D341Med (cell line): ENCODE measurements at regions not wholly inside any gene's neighbourhood (a gene's known extent, or its start where the extent isn't known, plus 50 kb on each side); places are given as distances from the start of the nearest gene placed in this dataset.
"Not testable (repeated sequence)": the region's sequence is repeated elsewhere in the genome, so short reads cannot be mapped to it uniquely, and the experiment has no call there.

Experiments
- DNase-seq: peaks from one replicate; pipeline ENCODE4 v3.0.0; 2012; ENCODE audit warnings: low spot score

GRCh38 chr17:71639865-71640264 is 481.0 kb upstream of the SOX9 start:
- no peak for DNase-seq

DNA sequence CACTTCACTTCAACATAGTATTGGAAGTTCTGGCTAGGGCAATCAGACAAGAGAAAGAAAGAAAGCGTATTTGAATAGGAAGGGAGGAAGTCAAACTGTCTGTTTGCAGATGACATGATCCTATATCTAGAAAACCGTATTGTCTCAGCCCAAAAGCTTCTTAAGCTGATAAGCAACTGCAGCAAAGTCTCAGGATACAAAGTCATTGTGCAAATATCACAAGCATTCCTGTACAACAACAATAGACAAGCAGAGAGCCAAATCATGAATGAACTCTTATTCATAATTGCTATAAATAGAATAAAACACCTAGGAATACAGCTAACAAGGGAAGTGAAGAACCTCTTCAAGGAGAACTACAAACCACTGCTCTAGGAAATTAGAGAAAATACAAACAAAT is 473.9 kb upstream of the SOX9 start:
- not testable (repeated sequence) for DNase-seq

DNA sequence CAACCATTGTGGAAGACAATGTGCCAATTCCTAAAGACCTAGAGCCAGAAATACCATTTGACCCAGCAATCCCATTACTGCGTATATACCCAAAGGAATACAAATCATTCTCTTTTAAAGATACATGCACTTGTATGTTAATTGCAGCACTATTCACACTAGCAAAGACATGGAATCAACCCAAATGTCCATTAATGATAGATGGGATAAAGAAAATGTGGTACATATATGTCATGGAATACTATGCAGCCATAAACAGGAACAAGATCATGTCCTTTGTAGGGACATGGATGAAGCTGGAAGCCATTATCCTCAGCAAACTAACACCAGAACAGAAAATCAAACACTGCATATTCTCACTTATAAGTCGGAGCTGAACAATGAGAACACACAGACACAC is 472.5 kb upstream of the SOX9 start:
- not testable (repeated sequence) for DNase-seq

GRCh38 chr17:71649941-71650350 is 470.9 kb upstream of the SOX9 start:
- no peak for DNase-seq

DNA sequence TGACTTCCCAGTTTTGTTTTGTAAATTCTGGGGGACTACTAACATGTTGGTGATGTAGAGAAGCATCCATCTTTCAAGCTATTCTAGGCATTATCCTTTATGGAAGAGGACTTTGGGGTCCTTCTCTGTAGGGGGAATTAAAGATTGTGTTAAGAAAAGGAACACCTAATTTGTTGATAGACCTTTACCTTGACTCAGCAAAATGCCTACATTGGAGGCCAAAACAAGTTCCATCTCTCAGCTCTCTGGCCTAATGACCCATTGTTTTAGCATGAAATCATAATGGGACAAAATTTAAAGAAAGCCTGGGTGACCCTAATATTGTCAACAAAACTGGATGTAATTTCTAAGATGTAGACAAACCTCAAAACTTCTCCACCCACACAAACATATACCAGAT is 465.3 kb upstream of the SOX9 start:
- no peak for DNase-seq

DNA sequence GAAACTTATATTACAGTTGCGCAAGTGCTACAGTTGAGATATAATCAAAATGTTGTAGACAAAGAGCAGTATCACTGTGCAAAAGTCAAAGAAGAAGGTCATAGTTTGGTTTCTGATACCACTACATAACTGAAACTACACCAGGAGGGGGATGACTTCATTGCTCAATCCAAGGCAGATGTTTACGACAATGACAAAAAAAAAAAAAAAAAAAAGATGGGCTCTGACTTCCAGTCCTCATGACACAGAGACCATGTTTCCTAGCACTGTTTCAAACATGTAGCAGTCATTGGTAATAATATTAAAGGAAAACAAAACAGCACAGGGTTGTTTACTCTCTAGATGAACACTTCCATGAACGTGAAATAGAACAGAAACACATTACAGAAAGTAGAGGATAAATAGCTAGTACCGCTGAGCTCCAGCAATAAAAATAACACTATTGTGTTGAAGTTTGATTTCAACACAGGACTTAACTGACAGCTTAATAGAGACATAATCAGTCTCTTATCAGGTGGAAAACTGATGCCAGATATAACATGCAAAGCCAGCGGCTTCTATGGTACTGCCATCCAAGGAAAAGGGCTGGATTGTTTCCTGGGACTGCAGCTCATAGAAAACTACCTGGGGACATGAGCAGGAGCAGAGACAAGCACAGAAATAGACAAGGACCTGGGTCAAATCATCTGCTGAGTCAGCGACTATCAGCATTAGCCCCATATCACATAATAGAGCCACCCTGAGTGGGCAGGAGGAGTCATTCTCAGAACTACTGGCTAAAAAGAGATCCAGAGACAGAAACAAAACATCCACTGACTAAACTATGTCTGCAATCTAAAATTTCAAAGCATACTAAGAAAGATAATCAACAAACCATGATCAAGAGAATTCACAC is 463.6 kb upstream of the SOX9 start:
- DNase-seq = no peak

DNA sequence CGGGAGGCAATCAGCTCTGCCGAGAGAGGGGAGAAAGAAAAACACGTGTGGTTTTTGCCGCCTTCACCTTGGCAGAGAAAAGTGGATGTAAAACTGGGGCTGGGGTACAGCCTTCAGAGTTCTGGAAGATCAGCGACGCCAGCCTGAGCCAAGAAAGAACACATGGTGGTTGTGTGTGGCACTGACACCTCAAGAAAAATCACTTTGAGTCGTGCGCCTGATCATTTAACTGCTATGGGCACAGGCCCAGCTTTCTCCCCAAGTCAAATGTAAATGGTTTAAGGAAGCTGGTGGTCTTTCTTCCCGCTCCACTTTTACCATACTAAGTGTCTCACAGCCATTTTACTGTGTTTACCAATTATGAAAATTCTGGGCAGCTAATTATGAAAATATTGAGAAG is 461.8 kb upstream of the SOX9 start:
- DNase-seq = no peak

DNA sequence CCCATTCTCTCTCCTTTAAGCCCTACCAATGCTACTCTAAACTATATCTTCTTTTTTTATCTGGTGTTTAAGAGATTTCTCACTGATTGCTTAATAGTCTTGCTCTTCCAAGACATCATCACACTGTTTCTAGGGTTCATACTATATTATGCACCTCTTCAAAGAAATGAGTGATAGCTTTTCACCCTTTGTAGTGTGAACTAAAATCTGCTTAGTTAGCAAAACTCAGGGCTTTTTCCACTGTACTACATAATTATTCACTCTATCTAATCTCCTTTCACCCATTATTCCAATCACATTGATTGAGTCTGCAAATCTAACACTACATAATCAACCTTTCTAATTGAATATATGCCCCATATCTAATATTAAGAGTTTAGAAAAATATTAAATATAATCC is 456.0 kb upstream of the SOX9 start:
- DNase-seq = no peak

DNA sequence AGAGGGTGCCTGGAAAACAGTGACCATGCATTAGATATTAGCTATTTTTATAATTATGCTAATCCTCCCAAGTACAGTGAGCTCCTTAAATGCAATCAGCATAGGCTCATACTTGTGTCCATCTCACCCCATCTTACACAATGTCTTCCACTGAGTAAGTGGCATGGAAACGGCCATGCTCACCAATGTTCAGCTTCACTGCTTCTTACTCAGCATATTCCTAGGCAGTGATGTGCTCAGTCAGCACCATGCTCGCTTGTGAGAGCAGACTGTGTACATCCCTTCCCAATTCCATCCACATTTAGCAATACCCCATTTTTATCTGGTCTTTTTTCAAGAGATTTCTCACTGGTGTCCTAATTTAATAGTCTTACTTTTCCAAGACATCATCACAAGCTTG is 454.8 kb upstream of the SOX9 start:
- no peak for DNase-seq

GRCh38 chr17:71667661-71668060 is 453.2 kb upstream of the SOX9 start:
- DNase-seq = no peak

GRCh38 chr17:71668807-71669206 is 452.0 kb upstream of the SOX9 start:
- DNase-seq = no peak

- DNase-seq = no peak
Observed at GRCh38 chr17:71677439-71677838, 443.4 kb upstream of the SOX9 start.

- no peak for DNase-seq
Observed at GRCh38 chr17:71679832-71680231, 441.0 kb upstream of the SOX9 start.

GRCh38 chr17:71681427-71682173 is 439.2 kb upstream of the SOX9 start:
- no peak for DNase-seq

- DNase-seq = no peak
Observed at GRCh38 chr17:71682174-71682494, 438.7 kb upstream of the SOX9 start.

DNA sequence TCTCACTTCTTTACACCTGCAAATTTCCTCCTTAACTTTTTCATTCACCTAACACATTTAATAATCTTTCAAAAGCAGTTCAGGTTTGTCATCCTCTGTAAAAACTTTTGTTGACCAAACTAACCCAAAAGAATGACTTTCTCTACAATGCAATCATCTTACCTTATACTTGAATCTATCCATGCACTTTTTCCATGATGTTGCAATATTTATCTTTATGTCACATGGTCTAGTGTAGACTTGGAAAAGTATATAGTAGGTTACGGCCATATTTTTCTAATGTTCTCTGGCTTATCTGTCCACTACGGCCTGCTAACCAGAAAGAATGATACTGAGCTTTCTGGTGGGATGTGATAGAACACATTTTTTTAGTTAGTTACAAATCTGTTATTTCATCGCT is 431.0 kb upstream of the SOX9 start:
- no peak for DNase-seq

DNA sequence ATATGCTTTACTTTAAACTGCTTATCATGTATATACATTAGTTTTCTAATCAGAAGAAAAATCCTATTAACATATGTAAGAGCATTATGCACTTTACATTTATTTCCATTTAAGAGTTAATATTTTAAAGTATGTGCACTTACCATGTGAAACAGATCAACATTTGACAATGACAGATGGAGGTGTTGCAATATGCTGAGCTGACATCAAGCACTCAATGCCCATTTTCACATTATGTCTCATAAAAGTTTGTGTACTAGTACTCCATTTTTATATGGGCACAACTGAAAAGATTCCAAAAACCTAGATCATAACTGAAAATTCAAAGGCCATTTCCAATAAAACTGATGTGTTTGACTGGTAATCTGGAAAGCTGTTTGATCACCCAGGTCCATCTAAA is 420.9 kb upstream of the SOX9 start:
- DNase-seq = no peak

GRCh38 chr17:71703701-71704100 is 417.1 kb upstream of the SOX9 start:
- no peak for DNase-seq

DNA sequence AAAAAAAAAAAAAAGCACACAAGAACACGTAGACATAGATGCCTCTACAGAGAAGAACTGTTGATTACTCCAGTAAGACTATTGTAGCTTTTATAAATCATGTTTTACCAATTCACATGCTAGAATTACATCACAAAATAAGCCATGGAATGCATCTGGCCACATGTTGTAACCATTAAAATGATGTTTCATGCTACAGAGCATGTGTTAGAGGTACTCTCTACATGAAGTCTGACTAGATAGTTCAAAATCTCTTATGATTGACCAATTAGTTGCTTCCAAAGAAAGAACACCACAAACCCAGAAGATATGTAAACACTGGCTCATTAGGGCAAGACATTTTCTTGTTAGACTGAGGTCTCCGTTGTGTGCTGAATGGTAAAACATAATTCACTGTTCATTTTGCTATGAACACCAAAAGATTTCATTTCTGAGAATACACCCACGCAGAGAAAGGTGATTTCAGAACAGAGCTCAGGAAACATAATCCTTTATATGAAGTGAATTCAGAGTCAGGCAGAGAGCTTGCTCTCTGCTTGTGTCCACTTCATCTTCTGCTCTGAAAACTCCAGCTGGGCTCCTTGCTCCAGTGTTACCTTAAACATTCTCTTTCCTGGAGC is 411.4 kb upstream of the SOX9 start:
- DNase-seq = no peak

DNA sequence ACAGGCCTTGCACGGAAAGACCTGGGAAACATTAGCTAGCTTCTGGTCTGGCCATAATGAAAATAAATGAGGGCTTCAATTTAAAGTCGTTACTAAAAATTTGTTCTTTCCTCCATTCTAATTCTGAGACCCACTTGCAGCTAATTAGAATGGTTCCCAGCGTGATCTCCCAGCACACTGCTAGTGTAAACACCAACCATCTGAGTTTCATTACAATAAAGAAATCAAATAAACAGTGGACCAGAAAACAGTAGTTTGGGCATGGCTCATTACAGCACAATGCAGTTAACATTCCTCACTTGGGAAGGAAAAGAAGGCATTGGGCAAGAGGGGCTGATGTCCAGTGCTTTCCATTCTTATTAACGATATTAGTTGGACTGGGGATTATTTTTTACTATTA is 410.9 kb upstream of the SOX9 start:
- DNase-seq = no peak

DNA sequence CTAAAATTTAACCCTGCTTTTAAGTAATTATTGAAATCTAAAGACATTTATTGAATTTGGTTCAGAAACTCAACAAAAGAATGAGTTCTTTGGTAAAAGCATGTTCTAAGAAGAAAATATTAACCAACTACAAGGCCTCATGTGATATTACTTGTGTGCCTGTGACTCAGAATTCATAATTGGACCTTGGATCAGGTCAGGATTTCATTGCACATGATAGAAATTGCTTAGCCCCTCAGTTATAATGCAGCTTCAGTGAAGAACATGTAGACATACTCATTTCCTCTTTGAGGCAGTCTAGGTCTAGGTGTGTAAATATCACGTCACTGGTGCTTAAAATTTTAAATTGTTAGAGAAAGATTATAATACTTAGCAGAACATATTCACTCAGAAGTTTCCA is 410.0 kb upstream of the SOX9 start:
- no peak for DNase-seq

DNA sequence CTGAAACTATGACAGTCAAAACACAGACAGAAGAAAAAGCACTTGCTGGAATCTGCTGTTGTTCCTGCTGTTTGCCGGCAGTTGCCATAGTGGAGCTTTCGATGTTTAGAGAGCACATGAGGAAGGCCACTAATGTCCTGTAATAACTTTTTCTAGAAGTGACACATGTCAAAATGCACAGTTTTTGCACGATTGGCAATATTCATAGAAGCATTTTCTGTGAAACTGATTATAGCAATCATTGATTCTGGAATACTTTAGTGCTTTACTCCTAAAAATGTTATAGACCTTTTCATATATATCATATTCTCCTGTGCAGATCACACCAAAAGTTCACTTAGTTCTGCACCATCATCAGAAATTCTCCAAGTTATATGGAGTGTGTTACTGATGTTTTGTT is 407.0 kb upstream of the SOX9 start:
- no peak for DNase-seq

- DNase-seq = no peak
Observed at GRCh38 chr17:71724339-71724738, 396.5 kb upstream of the SOX9 start.
